GM12875 (cell line): ENCODE measurements at regions not wholly inside any gene's neighbourhood (a gene's known extent, or its start where the extent isn't known, plus 50 kb on each side); places are given as distances from the start of the nearest gene placed in this dataset.

Experiments
- H3K4me3 ChIP-seq: one replicate; pipeline ENCODE4 v1.5.1; 2011; ENCODE audit warnings: low read depth, low read length, control low read depth
- TF ChIP-seq, protein P1 (sequence below): IDR thresholded peaks from 2 replicates; pipeline ENCODE4 v1.5.1; 2011; ENCODE audit warnings: low read depth, mild to moderate bottlenecking, control low read depth, inconsistent platforms, low read length, moderate library complexity, borderline replicate concordance; ENCODE audit not compliant: insufficient read depth

- TF ChIP-seq, protein P1, sequence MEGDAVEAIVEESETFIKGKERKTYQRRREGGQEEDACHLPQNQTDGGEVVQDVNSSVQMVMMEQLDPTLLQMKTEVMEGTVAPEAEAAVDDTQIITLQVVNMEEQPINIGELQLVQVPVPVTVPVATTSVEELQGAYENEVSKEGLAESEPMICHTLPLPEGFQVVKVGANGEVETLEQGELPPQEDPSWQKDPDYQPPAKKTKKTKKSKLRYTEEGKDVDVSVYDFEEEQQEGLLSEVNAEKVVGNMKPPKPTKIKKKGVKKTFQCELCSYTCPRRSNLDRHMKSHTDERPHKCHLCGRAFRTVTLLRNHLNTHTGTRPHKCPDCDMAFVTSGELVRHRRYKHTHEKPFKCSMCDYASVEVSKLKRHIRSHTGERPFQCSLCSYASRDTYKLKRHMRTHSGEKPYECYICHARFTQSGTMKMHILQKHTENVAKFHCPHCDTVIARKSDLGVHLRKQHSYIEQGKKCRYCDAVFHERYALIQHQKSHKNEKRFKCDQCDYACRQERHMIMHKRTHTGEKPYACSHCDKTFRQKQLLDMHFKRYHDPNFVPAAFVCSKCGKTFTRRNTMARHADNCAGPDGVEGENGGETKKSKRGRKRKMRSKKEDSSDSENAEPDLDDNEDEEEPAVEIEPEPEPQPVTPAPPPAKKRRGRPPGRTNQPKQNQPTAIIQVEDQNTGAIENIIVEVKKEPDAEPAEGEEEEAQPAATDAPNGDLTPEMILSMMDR: 0 out of 2 replicates have a peak, but pooled peaks have one; percentile 13
- no peak overlapping the region for H3K4me3 ChIP-seq
Measured at GRCh38 chr4:114384629-114385028, 214.0 kb upstream of the UGT8 start.

DNA sequence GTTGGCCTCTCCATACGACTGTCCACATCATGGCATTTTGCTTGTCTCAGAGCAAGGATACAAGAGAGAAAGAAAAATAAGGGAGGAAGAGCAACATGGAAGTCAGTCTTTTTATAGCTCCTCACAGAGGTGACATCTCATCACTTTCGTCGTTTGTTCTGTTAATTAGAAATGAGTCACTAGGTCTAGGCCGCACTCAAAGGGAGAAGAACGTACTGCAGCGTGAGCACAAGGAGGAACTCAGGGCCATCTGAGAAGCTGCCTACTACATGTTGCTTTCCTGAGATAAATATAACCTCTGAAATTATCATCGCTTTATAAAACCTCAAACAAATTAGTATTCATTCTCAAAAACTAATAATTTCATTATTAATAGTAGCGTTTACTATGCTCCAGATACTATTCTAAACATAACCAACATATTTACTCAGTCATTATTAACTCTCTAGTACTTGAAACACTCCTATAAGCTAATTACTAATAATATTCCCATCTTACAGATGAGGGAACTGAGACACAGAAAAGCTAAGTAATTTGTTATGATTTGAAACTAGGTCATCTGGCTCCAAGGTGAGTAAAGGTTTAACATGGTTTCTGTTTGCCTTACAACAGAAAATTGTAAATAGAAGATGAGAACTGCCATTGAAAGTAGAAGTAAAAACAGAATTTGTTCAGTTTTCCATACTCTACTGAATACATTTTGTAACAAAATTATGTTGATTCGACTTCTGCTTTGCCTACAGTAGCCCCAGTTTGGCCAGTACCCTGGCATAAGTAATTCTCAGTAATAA lies 213.2 kb upstream of the UGT8 start:
- TF ChIP-seq, protein P1: no peak
- no peak overlapping the region for H3K4me3 ChIP-seq

DNA sequence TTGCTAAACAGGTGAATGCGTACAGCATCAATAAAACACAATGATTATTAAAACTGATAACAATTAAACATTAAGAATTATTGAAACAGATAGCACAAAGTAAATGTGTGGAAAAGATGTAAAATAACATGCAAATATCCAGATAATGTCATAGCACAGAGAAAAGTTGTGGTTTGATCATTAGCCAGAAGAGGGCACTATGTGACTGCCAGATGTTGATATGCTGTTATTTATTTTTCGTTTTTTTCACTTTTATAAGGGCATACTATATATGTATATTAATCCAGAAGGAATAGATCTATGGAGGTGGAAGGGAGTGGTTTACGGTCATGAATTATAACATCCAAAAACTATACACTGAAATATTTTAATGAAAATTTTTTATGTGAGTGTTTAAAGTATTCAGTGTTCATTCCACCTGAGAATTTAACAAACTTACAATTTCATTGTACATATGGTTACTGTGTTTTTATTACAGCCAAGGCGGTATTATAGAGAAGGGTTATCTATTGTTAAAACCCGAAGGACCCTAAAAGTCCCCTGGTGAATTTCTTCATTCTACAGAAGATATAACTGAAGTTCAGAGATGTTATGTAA lies 211.9 kb upstream of the UGT8 start:
- TF ChIP-seq, protein P1: peak; percentile 43; the same call in 1 of the 2 replicates
- H3K4me3 ChIP-seq: no peak overlapping the region

- H3K4me3 ChIP-seq: no peak overlapping the region
- TF ChIP-seq, protein P1: no peak
Measured at GRCh38 chr4:114389070-114389685, 209.4 kb upstream of the UGT8 start.

DNA sequence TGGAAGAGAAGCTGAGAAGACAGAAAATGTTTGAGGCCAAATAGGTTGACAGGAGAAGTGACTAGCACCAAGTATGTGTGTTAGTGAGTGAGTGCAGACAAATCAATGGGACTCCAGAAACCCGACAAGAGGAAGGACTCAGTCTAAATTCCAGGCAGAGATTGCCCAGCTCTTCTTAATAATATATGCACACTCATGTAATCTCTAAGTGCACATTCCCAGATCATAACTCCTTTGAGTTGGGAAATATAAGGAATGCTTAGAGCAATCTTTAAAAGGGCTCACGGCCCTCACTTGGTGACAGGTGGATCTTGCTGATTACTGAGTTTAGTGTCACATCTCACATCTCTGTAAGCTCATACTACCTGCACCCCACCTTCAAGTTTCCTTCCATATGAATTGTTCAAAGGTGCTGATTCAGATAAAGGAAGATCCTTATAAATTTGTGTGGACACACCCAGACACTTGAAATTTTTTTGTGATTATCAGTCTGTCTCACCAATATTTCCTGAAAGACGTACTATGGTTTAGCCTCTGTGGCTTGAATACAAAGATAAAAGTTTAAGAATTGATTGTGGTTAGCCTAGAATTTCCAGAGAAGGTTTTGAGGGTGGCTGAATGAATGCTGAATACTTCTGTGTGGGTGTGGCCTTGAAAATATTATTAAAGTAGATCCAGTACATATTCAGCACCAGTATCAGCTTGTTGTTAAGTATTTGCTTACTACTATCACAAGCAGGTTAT lies 205.1 kb upstream of the UGT8 start:
- TF ChIP-seq, protein P1: no peak
- no peak overlapping the region for H3K4me3 ChIP-seq

GRCh38 chr4:114396808-114397207 lies 201.8 kb upstream of the UGT8 start:
- H3K4me3 ChIP-seq: no peak overlapping the region
- TF ChIP-seq, protein P1: no peak
